WERI-Rb-1 (cell line): ENCODE measurements at regions not wholly inside any gene's neighbourhood (a gene's known extent, or its start where the extent isn't known, plus 50 kb on each side); places are given as distances from the start of the nearest gene placed in this dataset.

Experiments used
- DNase-seq: peaks from one replicate; pipeline ENCODE4 v3.0.0-alpha.2; 2020
- H3K27ac ChIP-seq: fragments of 250-450 bp; sonication (Bioruptor Pico); 2 replicates; pipeline ENCODE4 v1.5.1; 2020; ENCODE audit warnings: mild to moderate bottlenecking, moderate library complexity
- H3K27me3 ChIP-seq: fragments of 250-450 bp; sonication (Bioruptor Pico); 2 replicates; pipeline ENCODE4 v1.5.1; 2021; ENCODE audit warnings: mild to moderate bottlenecking, low read depth, moderate library complexity; ENCODE audit not compliant: insufficient read depth, severe bottlenecking
- H3K36me3 ChIP-seq: fragments of 250-450 bp; sonication (Bioruptor Pico); 2 replicates; pipeline ENCODE4 v1.5.1; 2020; ENCODE audit warnings: mild to moderate bottlenecking, moderate library complexity
- H3K4me3 ChIP-seq: 2 replicates; pipeline ENCODE4 v1.5.1; 2011; ENCODE audit warnings: low read depth, mild to moderate bottlenecking, control low read depth, low read length
- H3K9me3 ChIP-seq: fragments of 250-450 bp; sonication (Bioruptor Pico); 2 replicates; pipeline ENCODE4 v1.5.1; 2021; ENCODE audit warnings: mild to moderate bottlenecking, moderate library complexity; ENCODE audit not compliant: severe bottlenecking
- TF ChIP-seq, protein P1 (sequence below): IDR thresholded peaks from 2 replicates; pipeline ENCODE4 v1.5.1; 2011; ENCODE audit warnings: low read depth, mild to moderate bottlenecking, control low read depth, inconsistent platforms, low read length

DNA sequence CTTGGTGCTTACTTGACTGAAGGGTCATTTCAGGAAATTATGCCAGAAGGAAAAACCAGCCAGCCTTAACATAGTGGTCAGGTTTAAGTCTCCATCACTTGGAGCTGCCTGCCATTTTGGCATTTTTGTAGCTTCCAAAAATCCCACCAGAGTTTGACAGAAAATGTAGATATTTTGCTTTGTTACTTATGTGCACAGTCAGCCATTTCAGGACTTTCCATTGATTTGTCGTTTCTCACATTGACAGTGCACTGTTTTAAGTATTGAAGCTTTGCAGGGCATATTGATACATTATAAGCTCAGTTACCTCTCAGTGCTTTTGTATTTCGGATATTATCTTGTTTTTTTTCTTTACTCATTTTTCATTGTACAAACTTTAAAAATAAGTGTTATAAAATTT is 89.0 kb upstream of the ANKRD34C start:
- H3K27ac ChIP-seq = no peak overlapping the region
- H3K9me3 ChIP-seq = no peaks in the 10 kb centered on the region
- DNase-seq = no peak
- TF ChIP-seq, protein P1, sequence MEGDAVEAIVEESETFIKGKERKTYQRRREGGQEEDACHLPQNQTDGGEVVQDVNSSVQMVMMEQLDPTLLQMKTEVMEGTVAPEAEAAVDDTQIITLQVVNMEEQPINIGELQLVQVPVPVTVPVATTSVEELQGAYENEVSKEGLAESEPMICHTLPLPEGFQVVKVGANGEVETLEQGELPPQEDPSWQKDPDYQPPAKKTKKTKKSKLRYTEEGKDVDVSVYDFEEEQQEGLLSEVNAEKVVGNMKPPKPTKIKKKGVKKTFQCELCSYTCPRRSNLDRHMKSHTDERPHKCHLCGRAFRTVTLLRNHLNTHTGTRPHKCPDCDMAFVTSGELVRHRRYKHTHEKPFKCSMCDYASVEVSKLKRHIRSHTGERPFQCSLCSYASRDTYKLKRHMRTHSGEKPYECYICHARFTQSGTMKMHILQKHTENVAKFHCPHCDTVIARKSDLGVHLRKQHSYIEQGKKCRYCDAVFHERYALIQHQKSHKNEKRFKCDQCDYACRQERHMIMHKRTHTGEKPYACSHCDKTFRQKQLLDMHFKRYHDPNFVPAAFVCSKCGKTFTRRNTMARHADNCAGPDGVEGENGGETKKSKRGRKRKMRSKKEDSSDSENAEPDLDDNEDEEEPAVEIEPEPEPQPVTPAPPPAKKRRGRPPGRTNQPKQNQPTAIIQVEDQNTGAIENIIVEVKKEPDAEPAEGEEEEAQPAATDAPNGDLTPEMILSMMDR = no peak
- H3K36me3 ChIP-seq = no peaks in the 10 kb centered on the region
- H3K4me3 ChIP-seq = no peak overlapping the region
- no peaks in the 10 kb centered on the region for H3K27me3 ChIP-seq

DNA sequence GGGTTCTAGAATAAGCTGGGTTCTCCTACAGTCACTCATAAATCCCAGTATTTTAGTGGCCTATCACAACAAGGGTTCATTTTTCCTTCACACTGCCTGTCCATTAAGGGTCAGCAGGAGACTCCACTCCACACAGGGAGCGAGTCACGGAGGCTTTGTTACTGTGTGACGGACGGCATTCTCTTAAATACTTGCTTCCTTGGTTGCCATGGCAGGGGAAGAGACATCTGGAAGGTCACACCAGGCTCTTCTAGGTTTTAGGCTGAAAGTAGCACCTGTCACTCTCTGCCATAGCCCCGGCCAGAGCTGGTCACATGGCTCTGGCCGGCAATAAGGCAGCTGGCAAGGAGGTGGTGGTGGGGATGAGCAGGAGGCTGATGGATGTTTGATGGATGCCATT is 89.4 kb upstream of the ANKRD34C start:
- DNase-seq = no peak
- Histone ChIP-seq H3K36me3 (no peaks in the 10 kb centered on the region), H3K4me3 (no peak overlapping the region), H3K27ac (no peak overlapping the region), H3K27me3 (no peaks in the 10 kb centered on the region), H3K9me3 (no peaks in the 10 kb centered on the region)
- TF ChIP-seq, protein P1 = no peak

DNA sequence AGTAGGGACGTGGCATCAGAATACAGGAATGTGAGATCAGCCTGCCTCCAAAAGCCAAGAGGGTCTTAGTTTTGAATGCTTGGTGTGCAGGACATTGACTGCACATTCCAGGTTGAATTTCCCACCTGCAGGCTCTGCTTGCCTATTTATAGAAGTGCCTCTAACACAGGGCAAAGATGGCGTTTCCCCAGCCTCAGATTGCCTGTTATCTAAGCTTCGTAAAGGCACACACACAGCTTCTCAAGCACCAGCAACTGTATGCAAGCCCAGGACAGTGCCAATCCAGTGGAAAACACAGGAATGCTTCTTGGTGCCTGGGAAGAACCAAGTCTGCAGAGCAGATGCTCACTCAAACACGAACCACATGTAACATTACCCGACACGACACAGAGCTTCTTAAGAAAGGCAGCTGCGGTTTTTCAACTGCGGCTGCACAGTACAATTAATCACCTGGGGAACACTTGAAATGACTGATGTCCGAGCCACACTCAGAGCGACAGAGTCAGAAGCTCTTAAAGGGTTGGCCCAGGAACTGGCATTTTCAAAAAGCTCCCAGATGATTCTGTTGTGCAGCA is 90.0 kb upstream of the ANKRD34C start:
- no peak for DNase-seq
- no peak overlapping the region for H3K4me3 ChIP-seq
- TF ChIP-seq, protein P1 = no peak

GRCh38 chr15:79190093-79190492 is 92.4 kb upstream of the ANKRD34C start:
- Histone ChIP-seq H3K9me3 (no peaks in the 10 kb centered on the region), H3K27me3 (no peaks in the 10 kb centered on the region), H3K27ac (no peak overlapping the region), H3K36me3 (no peaks in the 10 kb centered on the region), H3K4me3 (no peak overlapping the region)
- TF ChIP-seq, protein P1 = no peak
- DNase-seq = no peak

More for the DNA sequence above, 90.0 kb upstream of the ANKRD34C start:
- no peaks in the 10 kb centered on the region for H3K27me3 ChIP-seq
- no peaks in the 10 kb centered on the region for H3K9me3 ChIP-seq
- H3K36me3 ChIP-seq = no peaks in the 10 kb centered on the region
- no peak overlapping the region for H3K27ac ChIP-seq

- TF ChIP-seq, protein P1 = no peak
- H3K27me3 ChIP-seq = no peaks in the 10 kb centered on the region
- DNase-seq = no peak
- no peaks in the 10 kb centered on the region for H3K36me3 ChIP-seq
- H3K27ac ChIP-seq = no peak overlapping the region
- H3K9me3 ChIP-seq = no peaks in the 10 kb centered on the region
- H3K4me3 ChIP-seq = no peak overlapping the region
Measured at GRCh38 chr15:79186616-79187015, 95.9 kb upstream of the ANKRD34C start.

GRCh38 chr15:79185199-79185598 is 94.6 kb upstream of the RASGRF1 start:
- peak; percentile 61 for DNase-seq
- no peak overlapping the region for H3K27ac ChIP-seq
- no peaks in the 10 kb centered on the region for H3K36me3 ChIP-seq
- no peaks in the 10 kb centered on the region for H3K9me3 ChIP-seq
- TF ChIP-seq, protein P1 = peak; percentile 66
- no peak overlapping the region for H3K4me3 ChIP-seq
- no peaks in the 10 kb centered on the region for H3K27me3 ChIP-seq
